ENCODE measurements at regions not wholly inside any gene's neighbourhood (a gene's known extent, or its start where the extent isn't known, plus 50 kb on each side); places are given as distances from the start of the nearest gene placed in this dataset.

DNA sequence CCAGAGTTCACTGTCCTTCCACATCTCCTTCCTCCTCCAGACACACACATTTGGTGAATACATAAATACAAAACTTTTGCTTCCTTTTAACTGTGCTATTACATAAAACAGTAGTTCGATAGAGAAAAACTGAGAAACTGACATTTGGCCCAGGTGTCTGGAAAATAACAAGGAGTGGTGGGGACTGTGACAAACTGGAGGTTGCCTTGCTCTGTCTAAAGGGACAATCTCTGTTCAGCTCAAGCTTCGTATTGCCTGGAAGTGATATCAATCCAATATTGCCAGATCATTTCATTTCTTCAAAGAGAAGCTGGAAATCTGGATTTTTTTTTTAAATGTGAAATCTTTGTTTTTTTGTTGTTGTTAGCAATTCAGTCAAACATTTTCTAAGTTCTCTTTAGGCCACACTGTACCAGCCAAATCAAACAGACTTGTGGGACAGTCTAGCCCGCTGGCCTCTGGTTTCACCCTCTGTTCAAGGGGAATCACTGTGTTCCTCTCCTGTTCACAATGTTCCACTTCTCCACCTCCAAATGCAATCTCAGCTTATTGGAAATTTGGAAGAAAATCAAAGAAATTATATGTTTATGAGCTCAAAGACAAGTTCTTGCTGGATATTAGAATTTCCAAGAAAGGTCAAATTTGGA, 612.5 kb downstream of the KIF4B start:
- DNase-seq (no peak), ATAC-seq (peak; percentile 43)
- Histone ChIP-seq H3K36me3 (ENCODE audit: low read depth) (no peaks in the 10 kb centered on the region), H3K4me1 (ENCODE audit: low read depth) (peaks cover 13% of the 10 kb centered on the region), H3K4me3 (no peak overlapping the region), H3K9me3 (no peaks in the 10 kb centered on the region)
- TF ChIP-seq, protein P1, sequence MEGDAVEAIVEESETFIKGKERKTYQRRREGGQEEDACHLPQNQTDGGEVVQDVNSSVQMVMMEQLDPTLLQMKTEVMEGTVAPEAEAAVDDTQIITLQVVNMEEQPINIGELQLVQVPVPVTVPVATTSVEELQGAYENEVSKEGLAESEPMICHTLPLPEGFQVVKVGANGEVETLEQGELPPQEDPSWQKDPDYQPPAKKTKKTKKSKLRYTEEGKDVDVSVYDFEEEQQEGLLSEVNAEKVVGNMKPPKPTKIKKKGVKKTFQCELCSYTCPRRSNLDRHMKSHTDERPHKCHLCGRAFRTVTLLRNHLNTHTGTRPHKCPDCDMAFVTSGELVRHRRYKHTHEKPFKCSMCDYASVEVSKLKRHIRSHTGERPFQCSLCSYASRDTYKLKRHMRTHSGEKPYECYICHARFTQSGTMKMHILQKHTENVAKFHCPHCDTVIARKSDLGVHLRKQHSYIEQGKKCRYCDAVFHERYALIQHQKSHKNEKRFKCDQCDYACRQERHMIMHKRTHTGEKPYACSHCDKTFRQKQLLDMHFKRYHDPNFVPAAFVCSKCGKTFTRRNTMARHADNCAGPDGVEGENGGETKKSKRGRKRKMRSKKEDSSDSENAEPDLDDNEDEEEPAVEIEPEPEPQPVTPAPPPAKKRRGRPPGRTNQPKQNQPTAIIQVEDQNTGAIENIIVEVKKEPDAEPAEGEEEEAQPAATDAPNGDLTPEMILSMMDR (IDR thresholded peaks at IDR 0.05): no peak
- intact Hi-C loops (cut with DNase I, micrococcal nuclease): no loop called here

DNA sequence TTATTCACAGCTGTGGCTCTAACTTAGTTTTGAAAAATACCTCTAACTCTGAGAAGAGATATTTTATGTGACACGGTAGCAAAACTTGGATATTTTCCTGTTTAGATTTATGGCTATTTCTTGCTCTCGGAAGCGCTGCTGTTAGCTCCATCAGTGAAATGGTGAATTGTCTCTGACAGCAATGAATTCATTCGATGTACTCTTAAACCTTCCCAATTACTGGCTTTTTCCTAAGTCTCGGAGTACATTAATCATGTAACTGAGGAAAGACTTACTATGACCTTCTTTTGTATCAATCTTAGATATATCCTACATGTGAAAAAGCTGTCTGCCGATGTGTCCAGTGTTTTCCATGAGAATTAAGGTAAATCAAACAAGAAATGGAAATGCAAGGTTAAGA, 613.0 kb downstream of the KIF4B start:
- ATAC-seq: no peak
- no peak for DNase-seq
- TF ChIP-seq, protein P1 (IDR thresholded peaks at IDR 0.05): no peak

DNA sequence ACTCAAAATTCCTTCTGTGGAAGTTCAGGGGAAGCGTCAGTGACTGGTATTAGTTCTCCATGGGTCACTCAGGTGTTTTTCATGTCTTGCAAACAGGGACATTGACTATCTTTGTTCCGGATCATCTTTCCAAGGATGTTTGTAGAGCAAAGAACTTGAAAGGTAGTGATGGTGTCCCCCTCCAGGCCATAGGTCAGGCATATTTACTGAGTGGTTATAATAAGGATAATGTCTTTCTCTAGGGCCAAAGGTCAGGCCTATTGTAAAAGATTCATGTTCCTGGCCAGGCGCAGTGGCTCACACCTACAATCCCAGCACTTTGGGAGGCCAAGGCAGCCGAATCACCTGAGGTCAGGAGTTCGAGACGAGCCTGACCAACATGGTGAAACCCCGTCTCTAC, 614.8 kb downstream of the KIF4B start:
- ATAC-seq (peak; percentile 50), DNase-seq (peak in 1 of 3 donors; percentile 35)
- Histone ChIP-seq H3K36me3 (ENCODE audit: low read depth) (no peaks in the 10 kb centered on the region), H3K4me1 (ENCODE audit: low read depth) (peaks cover 14% of the 10 kb centered on the region), H3K9me3 (no peaks in the 10 kb centered on the region), H3K4me3 (no peak overlapping the region)
- TF ChIP-seq, protein P1 (IDR thresholded peaks at IDR 0.05): no peak
- intact Hi-C loops (cut with DNase I, micrococcal nuclease): no loop called here

More for the DNA sequence above, 613.0 kb downstream of the KIF4B start:
- no peaks in the 10 kb centered on the region for H3K36me3 ChIP-seq (ENCODE audit: low read depth)
- intact Hi-C loops (cut with DNase I, micrococcal nuclease): no loop called here
- H3K4me1 ChIP-seq (ENCODE audit: low read depth): peaks cover 14% of the 10 kb centered on the region
- no peak overlapping the region for H3K4me3 ChIP-seq
- no peaks in the 10 kb centered on the region for H3K9me3 ChIP-seq

DNA sequence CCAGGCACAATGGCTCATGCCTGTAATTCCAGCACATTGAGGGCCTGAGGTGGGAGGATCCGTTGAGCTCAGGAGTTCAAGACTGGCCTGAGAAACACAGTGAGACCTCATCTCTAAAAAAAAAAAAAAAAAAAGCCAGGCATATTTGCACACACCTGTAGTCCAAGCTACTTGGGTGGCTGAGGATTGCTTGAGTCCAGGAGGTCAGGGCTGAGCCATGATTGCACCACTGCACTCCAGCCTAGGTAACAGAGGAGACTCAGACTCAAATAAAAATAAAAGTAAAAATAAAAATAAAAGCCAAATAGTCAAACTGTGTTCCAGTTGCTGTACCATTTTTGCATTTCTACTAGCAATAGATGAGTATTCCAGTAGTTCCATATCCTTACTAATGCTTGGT, 616.0 kb downstream of the KIF4B start:
- ATAC-seq (no peak), DNase-seq (no peak)
- TF ChIP-seq, protein P1 (IDR thresholded peaks at IDR 0.05): no peak
- Histone ChIP-seq H3K36me3 (ENCODE audit: low read depth) (no peaks in the 10 kb centered on the region), H3K9me3 (no peaks in the 10 kb centered on the region), H3K4me1 (ENCODE audit: low read depth) (peaks cover 14% of the 10 kb centered on the region), H3K4me3 (no peak overlapping the region)
- intact Hi-C loops (cut with DNase I, micrococcal nuclease): no loop called here

DNA sequence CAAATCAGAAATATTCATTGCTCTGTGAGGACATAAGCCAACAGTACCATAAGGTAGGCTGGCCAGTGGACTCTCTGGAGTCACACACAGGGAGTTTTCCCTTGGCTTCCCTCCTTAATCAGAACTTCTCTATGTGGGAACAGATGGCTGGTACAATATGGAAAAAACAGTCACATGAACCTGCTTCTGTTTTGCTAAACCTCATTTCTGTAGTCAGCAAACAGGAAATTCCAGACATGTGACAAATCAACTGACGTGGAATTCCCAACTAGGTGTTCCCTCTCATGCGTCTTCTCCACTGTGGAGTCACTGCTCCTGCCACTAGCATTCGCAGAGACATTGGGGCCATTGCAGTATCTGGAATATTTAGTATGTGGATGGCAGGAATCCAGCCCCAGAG, 617.6 kb downstream of the KIF4B start:
- TF ChIP-seq, protein P1 (IDR thresholded peaks at IDR 0.05): no peak
- H3K4me3 ChIP-seq: no peak overlapping the region
- no peak for DNase-seq
- no peaks in the 10 kb centered on the region for H3K9me3 ChIP-seq
- peak; percentile 65 for ATAC-seq
- intact Hi-C loops (cut with DNase I, micrococcal nuclease): no loop called here
- peaks cover 6% of the 10 kb centered on the region for H3K4me1 ChIP-seq (ENCODE audit: low read depth)
- H3K36me3 ChIP-seq (ENCODE audit: low read depth): no peaks in the 10 kb centered on the region

Data from mucosa of descending colon (tissue), 3 donors.